ENCODE measurements at regions not wholly inside any gene's neighbourhood (a gene's known extent, or its start where the extent isn't known, plus 50 kb on each side); places are given as distances from the start of the nearest gene placed in this dataset.
"Not testable (repeated sequence)": the region's sequence is repeated elsewhere in the genome, so short reads cannot be mapped to it uniquely, and the experiment has no call there.

DNA sequence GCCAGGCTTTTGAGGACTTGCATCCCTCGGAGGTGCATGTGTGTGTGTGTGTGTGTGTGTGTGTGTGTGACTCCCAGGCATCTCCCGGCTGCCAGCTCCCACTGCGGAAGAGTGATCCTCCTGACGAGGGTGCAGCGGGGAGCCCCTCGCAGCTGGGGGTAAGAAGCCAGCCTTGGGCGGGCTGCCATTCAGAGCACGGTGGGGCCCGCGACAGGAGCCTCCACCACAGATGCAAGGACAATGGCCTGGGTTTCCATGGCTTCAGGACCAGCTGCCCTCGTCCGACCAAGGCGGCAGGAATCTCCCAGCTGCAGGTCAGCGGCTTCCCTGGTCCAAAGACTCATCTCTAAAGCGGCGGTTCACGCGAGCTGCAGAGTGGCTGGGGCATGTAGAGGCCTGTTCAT, 908.5 kb downstream of the BRD1 start:
- H3K36me3 ChIP-seq (ENCODE audit: insufficient read depth in 1 of 2, low read depth in 1 of 2) = no peaks in the 10 kb centered on the region
- no peaks in the 10 kb centered on the region for H3K9me3 ChIP-seq
- no peak overlapping the region for H3K4me3 ChIP-seq
- peaks cover 0 to 14% (median 4%) of the 10 kb centered on the region in 3 donors for H3K27me3 ChIP-seq (ENCODE audit: insufficient read depth in 3 of 3, low read length in 2 of 3)
- DNase-seq = no peak
- no peak overlapping the region for H3K27ac ChIP-seq
- no peaks in the 10 kb centered on the region for H3K4me1 ChIP-seq
- no peak for ATAC-seq
- intact Hi-C loops (cut with DNase I) = no loop called here
- WGBS, 3 donors = 48 to 51% (median 50%) methylated on average over 16 to 18 of the region's 18 CpGs
- TF ChIP-seq, protein P1, sequence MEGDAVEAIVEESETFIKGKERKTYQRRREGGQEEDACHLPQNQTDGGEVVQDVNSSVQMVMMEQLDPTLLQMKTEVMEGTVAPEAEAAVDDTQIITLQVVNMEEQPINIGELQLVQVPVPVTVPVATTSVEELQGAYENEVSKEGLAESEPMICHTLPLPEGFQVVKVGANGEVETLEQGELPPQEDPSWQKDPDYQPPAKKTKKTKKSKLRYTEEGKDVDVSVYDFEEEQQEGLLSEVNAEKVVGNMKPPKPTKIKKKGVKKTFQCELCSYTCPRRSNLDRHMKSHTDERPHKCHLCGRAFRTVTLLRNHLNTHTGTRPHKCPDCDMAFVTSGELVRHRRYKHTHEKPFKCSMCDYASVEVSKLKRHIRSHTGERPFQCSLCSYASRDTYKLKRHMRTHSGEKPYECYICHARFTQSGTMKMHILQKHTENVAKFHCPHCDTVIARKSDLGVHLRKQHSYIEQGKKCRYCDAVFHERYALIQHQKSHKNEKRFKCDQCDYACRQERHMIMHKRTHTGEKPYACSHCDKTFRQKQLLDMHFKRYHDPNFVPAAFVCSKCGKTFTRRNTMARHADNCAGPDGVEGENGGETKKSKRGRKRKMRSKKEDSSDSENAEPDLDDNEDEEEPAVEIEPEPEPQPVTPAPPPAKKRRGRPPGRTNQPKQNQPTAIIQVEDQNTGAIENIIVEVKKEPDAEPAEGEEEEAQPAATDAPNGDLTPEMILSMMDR (IDR thresholded peaks at IDR 0.05) = no peak

- intact Hi-C loops (cut with DNase I) = no loop called here
- no peak overlapping the region for H3K27ac ChIP-seq
- H3K4me3 ChIP-seq = no peak overlapping the region
- ATAC-seq = no peak
- no peaks in the 10 kb centered on the region for H3K4me1 ChIP-seq
- DNase-seq = no peak
- 38 to 46% (median 42%) methylated on average over 7 of the region's 7 CpGs for WGBS, 3 donors
- H3K9me3 ChIP-seq = no peaks in the 10 kb centered on the region
- TF ChIP-seq, protein P1 (IDR thresholded peaks at IDR 0.05) = no peak
- no peaks in the 10 kb centered on the region for H3K36me3 ChIP-seq (ENCODE audit: insufficient read depth in 1 of 2, low read depth in 1 of 2)
- peaks cover 0 to 14% (median 4%) of the 10 kb centered on the region in 3 donors for H3K27me3 ChIP-seq (ENCODE audit: insufficient read depth in 3 of 3, low read length in 2 of 3)
These were observed 909.0 kb downstream of the BRD1 start for GRCh38 chr22:48918585-48919186.

- H3K27ac ChIP-seq; H3K9me3 ChIP-seq; H3K36me3 ChIP-seq (ENCODE audit: insufficient read depth in 1 of 2, low read depth in 1 of 2); H3K4me1 ChIP-seq; ATAC-seq; H3K4me3 ChIP-seq; intact Hi-C loops (cut with DNase I); DNase-seq: not testable (repeated sequence)
- H3K27me3 ChIP-seq (ENCODE audit: insufficient read depth in 3 of 3, low read length in 2 of 3) = peaks cover 0 to 13% (median 4%) of the 10 kb centered on the region in 3 donors
- 75 to 81% (median 76%) methylated on average over 7 of the region's 7 CpGs for WGBS, 3 donors
These were observed 915.2 kb downstream of the BRD1 start for GRCh38 chr22:48912356-48913066.

DNA sequence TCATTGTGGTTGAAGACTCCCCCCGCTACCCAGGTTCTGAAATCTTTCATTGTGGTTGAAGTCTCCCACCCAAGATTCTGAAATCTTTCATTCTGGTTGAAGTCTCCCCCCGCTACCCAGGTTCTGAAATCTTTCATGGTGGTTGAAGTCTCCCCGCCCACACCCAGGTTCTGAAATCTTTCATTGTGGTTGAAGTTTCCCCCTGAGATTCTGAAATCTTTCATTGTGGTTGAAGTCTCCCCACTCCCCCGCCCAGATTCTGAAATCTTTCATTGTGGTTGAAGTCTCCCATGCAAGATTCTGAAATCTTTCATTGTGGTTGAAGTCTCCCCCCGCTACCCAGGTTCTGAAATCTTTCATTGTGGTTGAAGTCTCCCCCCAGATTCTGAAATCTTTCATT, 916.0 kb downstream of the BRD1 start:
- WGBS, 3 donors = 76 to 90% (median 85%) methylated on average over 3 to 4 of the region's 5 CpGs
- H3K4me3 ChIP-seq; H3K27me3 ChIP-seq (ENCODE audit: insufficient read depth in 3 of 3, low read length in 2 of 3): not testable (repeated sequence)

GRCh38 chr22:48911067-48911466, 916.6 kb downstream of the BRD1 start:
- H3K4me1 ChIP-seq; intact Hi-C loops (cut with DNase I); H3K9me3 ChIP-seq; ATAC-seq; H3K36me3 ChIP-seq (ENCODE audit: insufficient read depth in 1 of 2, low read depth in 1 of 2); H3K27ac ChIP-seq; DNase-seq; H3K27me3 ChIP-seq (ENCODE audit: insufficient read depth in 3 of 3, low read length in 2 of 3); H3K4me3 ChIP-seq: not testable (repeated sequence)
- WGBS, 3 donors = 83 to 100% (median 86%) methylated on average over 1 to 2 of the region's 4 CpGs

More for the DNA sequence above, 916.0 kb downstream of the BRD1 start:
- intact Hi-C loops (cut with DNase I); ATAC-seq; H3K36me3 ChIP-seq (ENCODE audit: insufficient read depth in 1 of 2, low read depth in 1 of 2); DNase-seq; H3K27ac ChIP-seq; H3K9me3 ChIP-seq; H3K4me1 ChIP-seq: not testable (repeated sequence)

DNA sequence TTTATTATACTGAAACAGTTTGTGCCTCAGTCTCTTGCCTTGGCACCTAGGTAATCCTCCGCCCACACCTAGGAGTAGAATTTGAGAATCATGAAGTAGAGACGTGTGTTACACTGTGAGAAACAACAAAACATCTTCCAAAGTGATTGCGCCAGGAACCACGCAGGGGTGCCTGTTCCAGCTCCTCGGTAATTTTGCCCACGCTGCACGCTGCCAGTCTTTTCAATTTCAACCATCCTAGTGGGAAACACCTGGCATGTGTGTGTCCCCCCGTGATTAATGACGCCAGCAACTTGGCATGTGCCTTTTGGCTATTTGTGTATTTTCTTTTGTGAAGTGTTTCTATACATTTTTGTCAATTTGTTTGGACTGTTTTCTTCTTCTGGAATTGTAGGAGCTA, 919.1 kb downstream of the BRD1 start:
- Histone ChIP-seq H3K4me3 (no peak overlapping the region), H3K36me3 (ENCODE audit: insufficient read depth in 1 of 2, low read depth in 1 of 2) (no peaks in the 10 kb centered on the region), H3K9me3 (no peaks in the 10 kb centered on the region), H3K4me1 (no peaks in the 10 kb centered on the region), H3K27me3 (ENCODE audit: insufficient read depth in 3 of 3, low read length in 2 of 3) (peaks cover 0 to 6% (median 2%) of the 10 kb centered on the region in 3 donors), H3K27ac (no peak overlapping the region)
- intact Hi-C loops (cut with DNase I) = no loop called here
- 34 to 52% (median 35%) methylated on average over 9 of the region's 9 CpGs for WGBS, 3 donors
- ATAC-seq (no peak), DNase-seq (no peak)
- TF ChIP-seq, protein P1 (IDR thresholded peaks at IDR 0.05) = no peak

Measured in psoas muscle (tissue), 7 donors.